ENCODE measurements at regions not wholly inside any gene's neighbourhood (a gene's known extent, or its start where the extent isn't known, plus 50 kb on each side); places are given as distances from the start of the nearest gene placed in this dataset.

DNA sequence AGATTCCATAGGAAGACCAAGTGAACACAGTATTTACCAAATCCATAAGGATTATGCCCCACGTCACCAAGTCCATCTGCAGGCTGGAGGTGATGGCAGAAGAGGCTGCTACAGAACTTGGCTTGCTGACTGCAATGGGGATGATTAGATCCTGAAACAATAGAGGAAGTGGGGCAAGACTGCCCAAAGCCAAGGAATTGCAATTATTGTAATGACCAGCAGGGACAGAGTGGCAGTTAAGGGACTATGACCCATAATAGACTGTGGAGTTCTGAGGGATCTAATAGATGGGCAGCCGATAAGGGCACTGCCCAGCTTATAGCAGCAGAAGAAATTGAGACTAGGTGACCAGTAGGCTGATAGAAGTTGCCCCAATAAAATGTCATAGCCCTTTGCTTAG, 108.4 kb downstream of the MINAR1 start:
- no peak overlapping the region for H3K4me3 Mint-ChIP-seq
- no peaks in the 10 kb centered on the region for H3K36me3 Mint-ChIP-seq (ENCODE audit: low read depth)
- H3K27me3 Mint-ChIP-seq (ENCODE audit: low read depth), result peaks cover 2% of the 10 kb centered on the region
- TF ChIP-seq, protein P1, sequence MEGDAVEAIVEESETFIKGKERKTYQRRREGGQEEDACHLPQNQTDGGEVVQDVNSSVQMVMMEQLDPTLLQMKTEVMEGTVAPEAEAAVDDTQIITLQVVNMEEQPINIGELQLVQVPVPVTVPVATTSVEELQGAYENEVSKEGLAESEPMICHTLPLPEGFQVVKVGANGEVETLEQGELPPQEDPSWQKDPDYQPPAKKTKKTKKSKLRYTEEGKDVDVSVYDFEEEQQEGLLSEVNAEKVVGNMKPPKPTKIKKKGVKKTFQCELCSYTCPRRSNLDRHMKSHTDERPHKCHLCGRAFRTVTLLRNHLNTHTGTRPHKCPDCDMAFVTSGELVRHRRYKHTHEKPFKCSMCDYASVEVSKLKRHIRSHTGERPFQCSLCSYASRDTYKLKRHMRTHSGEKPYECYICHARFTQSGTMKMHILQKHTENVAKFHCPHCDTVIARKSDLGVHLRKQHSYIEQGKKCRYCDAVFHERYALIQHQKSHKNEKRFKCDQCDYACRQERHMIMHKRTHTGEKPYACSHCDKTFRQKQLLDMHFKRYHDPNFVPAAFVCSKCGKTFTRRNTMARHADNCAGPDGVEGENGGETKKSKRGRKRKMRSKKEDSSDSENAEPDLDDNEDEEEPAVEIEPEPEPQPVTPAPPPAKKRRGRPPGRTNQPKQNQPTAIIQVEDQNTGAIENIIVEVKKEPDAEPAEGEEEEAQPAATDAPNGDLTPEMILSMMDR (IDR thresholded peaks at IDR 0.05; ENCODE audit: unreplicated experiment in 3 of 3), result no peak
- H3K4me1 Mint-ChIP-seq, result no peaks in the 10 kb centered on the region
- no peaks in the 10 kb centered on the region for H3K9me3 Mint-ChIP-seq
- no peak overlapping the region for H3K27ac Mint-ChIP-seq

DNA sequence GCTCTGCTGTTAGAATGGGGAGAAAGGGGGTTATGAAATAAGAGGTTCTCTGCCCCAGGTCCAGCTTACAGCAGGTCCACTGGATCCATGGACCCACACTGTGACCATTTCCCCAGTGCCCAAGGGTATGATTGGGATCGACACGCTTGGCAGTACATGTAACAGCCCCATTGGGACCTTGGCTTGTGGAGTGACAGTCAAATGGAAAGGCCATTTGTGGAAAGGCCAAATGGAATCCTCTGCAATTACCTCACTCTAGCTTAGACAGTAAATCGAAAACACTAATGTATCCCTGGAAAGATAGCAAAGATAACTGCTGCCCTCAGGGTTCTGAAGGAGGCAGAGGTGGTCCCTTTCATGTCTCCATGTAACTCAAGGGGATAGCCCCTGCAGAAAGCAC, 109.1 kb downstream of the MINAR1 start:
- Mint-ChIP-seq H3K4me1 (no peaks in the 10 kb centered on the region), H3K4me3 (no peak overlapping the region), H3K27ac (no peak overlapping the region), H3K27me3 (ENCODE audit: low read depth) (peaks cover 5% of the 10 kb centered on the region), H3K9me3 (no peaks in the 10 kb centered on the region), H3K36me3 (ENCODE audit: low read depth) (no peaks in the 10 kb centered on the region)
- TF ChIP-seq, protein P1 (IDR thresholded peaks at IDR 0.05; ENCODE audit: unreplicated experiment in 3 of 3), result no peak

DNA sequence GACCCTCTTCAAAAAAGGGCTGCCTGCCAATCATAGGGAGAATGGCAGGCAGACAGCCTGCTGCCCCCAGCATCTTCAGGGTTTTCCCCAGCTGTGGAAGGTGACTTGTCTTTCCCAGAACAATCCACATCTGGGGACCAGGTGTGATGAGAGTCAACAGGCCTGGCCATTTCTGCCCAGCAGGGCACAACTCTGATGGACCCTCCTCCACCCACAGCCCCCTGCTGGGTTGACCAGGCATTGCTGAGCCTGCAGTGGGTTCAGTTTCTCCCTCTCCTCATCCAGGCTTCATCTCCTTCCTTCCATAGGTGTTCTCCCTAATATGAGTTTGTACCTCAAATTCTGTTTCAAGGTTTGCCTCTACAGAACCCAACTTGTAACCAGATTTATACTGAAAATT, 111.0 kb downstream of the MINAR1 start:
- Mint-ChIP-seq H3K27ac (no peak overlapping the region), H3K4me3 (no peak overlapping the region), H3K36me3 (ENCODE audit: low read depth) (no peaks in the 10 kb centered on the region), H3K9me3 (no peaks in the 10 kb centered on the region), H3K4me1 (no peaks in the 10 kb centered on the region), H3K27me3 (ENCODE audit: low read depth) (peaks cover 5% of the 10 kb centered on the region)
- TF ChIP-seq, protein P1 (IDR thresholded peaks at IDR 0.05; ENCODE audit: unreplicated experiment in 3 of 3), result no peak

DNA sequence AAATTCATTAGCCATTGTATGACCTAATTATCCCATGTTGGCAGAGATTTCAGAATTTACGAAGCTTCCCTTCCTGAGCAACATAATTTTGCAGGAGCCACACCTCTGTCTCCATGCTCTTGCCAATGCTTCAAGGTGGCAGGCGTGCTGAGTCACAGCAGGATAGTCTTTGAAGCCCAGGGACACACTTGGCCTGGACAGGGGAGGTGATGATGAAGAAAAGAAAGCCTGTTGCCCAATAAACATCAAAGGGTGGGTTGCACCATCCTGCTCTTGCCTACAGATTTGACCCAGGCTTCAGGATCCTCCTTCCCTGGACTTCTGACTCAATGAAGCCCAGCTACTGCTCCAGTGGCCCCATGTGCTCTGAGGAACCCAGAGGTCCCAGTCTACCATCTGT, 117.1 kb downstream of the MINAR1 start:
- no peak overlapping the region for H3K4me3 Mint-ChIP-seq
- H3K27me3 Mint-ChIP-seq (ENCODE audit: low read depth), result peaks cover 5% of the 10 kb centered on the region

DNA sequence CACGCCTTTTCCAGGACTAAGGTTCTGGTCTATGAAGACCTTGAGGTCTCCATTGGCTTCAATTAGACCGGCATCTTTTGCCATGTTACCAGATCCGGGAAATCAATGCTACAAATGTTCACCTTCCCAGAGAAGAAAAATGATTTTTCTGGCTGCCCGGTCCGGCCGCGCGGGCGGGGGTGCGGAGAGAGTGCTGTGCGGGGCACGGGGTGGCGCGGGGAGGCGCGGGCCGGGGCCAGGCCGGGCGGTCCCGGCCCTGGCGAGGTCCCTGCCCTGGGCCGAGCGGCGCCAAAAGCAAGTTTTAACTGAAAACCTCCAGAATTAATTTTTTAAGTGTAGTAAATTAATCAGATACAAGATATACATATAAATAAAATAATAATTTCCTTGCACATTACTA, 128.2 kb downstream of the MINAR1 start:
- peaks cover 5% of the 10 kb centered on the region for H3K4me1 Mint-ChIP-seq
- no peaks in the 10 kb centered on the region for H3K36me3 Mint-ChIP-seq (ENCODE audit: low read depth)
- H3K4me3 Mint-ChIP-seq, result no peak overlapping the region
- H3K27ac Mint-ChIP-seq, result no peak overlapping the region
- H3K27me3 Mint-ChIP-seq (ENCODE audit: low read depth), result peaks cover 7% of the 10 kb centered on the region
- TF ChIP-seq, protein P1 (IDR thresholded peaks at IDR 0.05; ENCODE audit: unreplicated experiment in 3 of 3), result no peak
- no peaks in the 10 kb centered on the region for H3K9me3 Mint-ChIP-seq

More for the DNA sequence above, 117.1 kb downstream of the MINAR1 start:
- Mint-ChIP-seq H3K4me1 (peaks cover 5% of the 10 kb centered on the region), H3K27ac (no peak overlapping the region), H3K36me3 (ENCODE audit: low read depth) (no peaks in the 10 kb centered on the region), H3K9me3 (no peaks in the 10 kb centered on the region)
- TF ChIP-seq, protein P1 (IDR thresholded peaks at IDR 0.05; ENCODE audit: unreplicated experiment in 3 of 3), result no peak

DNA sequence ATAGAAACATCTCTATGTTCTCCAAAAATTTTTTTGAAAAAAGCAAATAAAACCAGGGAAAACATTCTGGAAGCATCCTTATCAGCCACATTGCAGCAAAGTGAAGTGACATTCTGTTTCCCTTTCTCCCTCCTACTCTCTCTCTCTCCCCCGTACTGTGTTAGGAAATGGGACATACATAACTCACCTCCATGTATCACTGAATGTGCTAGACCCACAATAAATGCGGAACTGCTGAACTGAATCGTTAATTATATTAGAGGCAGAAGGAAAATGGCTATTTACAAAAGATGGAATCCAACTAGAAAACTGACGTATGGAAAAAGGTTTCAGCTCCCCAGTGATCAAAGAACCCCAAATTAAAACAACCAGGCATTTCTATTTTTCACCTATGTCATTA, 129.8 kb downstream of the MINAR1 start:
- Mint-ChIP-seq H3K27ac (peak overlapping the region in 2 of 3 experiments; percentile 7 to 61), H3K27me3 (ENCODE audit: low read depth) (peaks cover 7% of the 10 kb centered on the region), H3K4me3 (peak overlapping the region; percentile 19 to 34 (median 31)), H3K4me1 (peaks cover 5% of the 10 kb centered on the region), H3K36me3 (ENCODE audit: low read depth) (no peaks in the 10 kb centered on the region), H3K9me3 (no peaks in the 10 kb centered on the region)
- TF ChIP-seq, protein P1 (IDR thresholded peaks at IDR 0.05; ENCODE audit: unreplicated experiment in 3 of 3), result no peak
